ENCODE measurements at regions not wholly inside any gene's neighbourhood (a gene's known extent, or its start where the extent isn't known, plus 50 kb on each side); places are given as distances from the start of the nearest gene placed in this dataset.

DNA sequence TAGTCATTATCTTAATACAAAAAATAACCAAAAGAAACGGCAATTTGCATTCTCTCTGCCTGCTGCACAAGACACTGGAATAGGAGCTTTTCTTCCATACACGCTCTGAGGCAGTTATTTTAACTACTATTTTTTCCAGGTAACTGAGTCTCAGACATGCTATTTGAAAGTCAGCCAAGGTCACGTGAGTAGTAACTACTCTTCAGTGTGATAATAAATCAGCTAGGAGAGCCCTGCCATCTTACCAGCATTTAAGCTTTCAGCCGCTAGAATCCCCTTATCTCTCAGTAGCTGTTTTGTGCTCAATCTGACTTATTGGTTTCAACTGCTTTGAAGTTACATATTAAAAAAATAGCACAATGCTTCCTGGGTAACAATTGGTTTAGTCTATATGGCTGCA is 84.5 kb downstream of the NRN1 start:
- Mint-ChIP-seq H3K36me3 (ENCODE audit: low read depth) (no peaks in the 10 kb centered on the region), H3K27me3 (ENCODE audit: insufficient read depth) (peaks cover 13% of the 10 kb centered on the region), H3K27ac (no peak overlapping the region), H3K4me1 (ENCODE audit: low read depth) (no peaks in the 10 kb centered on the region), H3K9me3 (peaks cover 8% of the 10 kb centered on the region), H3K4me3 (no peak overlapping the region)
- intact Hi-C loops (cut with micrococcal nuclease), result no loop called here
- DNase-seq (ENCODE audit: low spot score), result no peak

DNA sequence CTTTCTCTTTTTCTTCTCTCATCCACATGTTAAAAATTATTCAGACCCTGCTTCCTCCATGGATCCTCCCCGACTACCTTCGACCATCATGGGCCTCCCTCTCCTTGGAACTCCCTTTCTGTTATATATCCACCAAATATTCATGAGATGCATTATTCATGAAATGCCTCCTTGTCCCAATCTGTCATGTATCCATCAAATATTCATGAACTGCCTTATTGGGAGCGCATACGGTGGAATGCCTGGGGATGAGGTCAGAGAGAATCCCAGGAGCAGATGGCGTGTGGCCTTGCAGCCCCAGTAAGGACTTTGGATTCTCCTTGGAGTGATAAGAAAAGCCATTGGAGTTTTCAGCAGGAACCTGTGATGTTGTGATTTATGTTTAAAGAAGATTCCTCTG is 97.0 kb downstream of the NRN1 start:
- Mint-ChIP-seq H3K27ac (no peak overlapping the region), H3K4me1 (ENCODE audit: low read depth) (no peaks in the 10 kb centered on the region), H3K9me3 (no peaks in the 10 kb centered on the region), H3K4me3 (no peak overlapping the region), H3K27me3 (ENCODE audit: insufficient read depth) (peaks cover 9% of the 10 kb centered on the region), H3K36me3 (ENCODE audit: low read depth) (no peaks in the 10 kb centered on the region)
- no peak for DNase-seq (ENCODE audit: low spot score)
- intact Hi-C loops (cut with micrococcal nuclease), result no loop called here

DNA sequence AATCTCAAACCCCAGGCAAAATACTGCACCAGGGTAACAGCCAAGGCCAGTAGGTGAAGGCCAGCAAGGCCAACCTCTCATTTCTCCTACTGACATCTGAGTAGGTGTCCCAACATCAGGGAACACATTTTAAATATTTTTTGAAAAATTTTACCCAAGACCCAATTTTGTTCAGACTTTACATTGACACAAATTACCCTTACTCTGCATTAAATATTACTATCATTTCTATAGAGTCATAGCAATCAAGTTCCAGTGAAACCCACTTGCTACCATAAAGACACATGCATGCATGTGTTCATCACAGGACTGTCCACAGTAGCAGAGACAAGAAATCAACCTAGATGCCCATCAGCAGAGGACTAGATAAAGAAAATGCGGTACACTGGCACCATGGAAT is 99.9 kb downstream of the NRN1 start:
- Mint-ChIP-seq H3K36me3 (ENCODE audit: low read depth) (no peaks in the 10 kb centered on the region), H3K27me3 (ENCODE audit: insufficient read depth) (peaks cover 2% of the 10 kb centered on the region), H3K4me1 (ENCODE audit: low read depth) (no peaks in the 10 kb centered on the region), H3K9me3 (no peaks in the 10 kb centered on the region), H3K4me3 (no peak overlapping the region), H3K27ac (no peak overlapping the region)
- DNase-seq (ENCODE audit: low spot score), result no peak
- intact Hi-C loops (cut with micrococcal nuclease), result no loop called here

DNA sequence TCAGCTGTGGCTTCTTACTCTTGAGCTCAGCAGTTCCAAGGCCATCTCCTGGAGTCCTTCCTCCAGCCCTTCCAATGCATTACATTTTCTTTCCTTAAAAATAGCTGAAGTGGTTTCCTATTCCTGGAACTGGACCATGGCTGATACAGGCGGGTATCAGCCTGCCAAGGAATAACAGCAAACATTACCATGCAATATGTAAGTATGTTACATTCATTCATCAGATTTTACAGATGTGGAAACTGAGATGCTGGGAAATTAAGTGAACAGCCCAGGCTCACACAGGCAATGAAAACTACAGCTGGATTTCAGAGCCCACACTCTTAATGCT is 100.4 kb downstream of the NRN1 start:
- Mint-ChIP-seq H3K4me3 (no peak overlapping the region), H3K4me1 (ENCODE audit: low read depth) (no peaks in the 10 kb centered on the region), H3K27ac (no peak overlapping the region), H3K9me3 (no peaks in the 10 kb centered on the region), H3K36me3 (ENCODE audit: low read depth) (no peaks in the 10 kb centered on the region), H3K27me3 (ENCODE audit: insufficient read depth) (peaks cover 2% of the 10 kb centered on the region)
- DNase-seq (ENCODE audit: low spot score), result no peak
- intact Hi-C loops (cut with micrococcal nuclease), result no loop called here

GRCh38 chr6:5905431-5906339 is 101.0 kb downstream of the NRN1 start:
- Mint-ChIP-seq H3K27ac (no peak overlapping the region), H3K9me3 (no peaks in the 10 kb centered on the region)

DNA sequence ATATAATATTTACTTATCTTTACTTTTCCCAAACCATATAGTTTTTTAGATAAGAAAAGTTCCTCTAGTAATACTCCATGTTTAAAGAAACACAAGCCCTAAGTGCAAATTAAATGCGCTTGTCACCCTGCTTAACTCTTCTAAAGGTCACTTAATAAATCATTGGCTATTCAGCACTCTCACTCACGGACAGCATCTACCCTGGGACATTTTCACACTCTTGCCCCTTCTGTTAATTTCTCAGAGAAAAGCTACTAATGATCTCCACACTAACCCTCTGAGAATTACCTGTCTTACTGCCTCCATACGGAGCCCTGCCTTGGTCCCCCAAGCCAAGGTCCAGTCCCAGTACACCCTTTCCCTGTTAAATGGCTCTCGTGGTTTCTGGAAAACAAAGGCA is 102.2 kb downstream of the NRN1 start:
- H3K27me3 Mint-ChIP-seq (ENCODE audit: insufficient read depth), result no peaks in the 10 kb centered on the region
- no peak overlapping the region for H3K27ac Mint-ChIP-seq
- intact Hi-C loops (cut with micrococcal nuclease), result no loop called here
- no peaks in the 10 kb centered on the region for H3K4me1 Mint-ChIP-seq (ENCODE audit: low read depth)
- H3K36me3 Mint-ChIP-seq (ENCODE audit: low read depth), result no peaks in the 10 kb centered on the region
- no peak overlapping the region for H3K4me3 Mint-ChIP-seq
- H3K9me3 Mint-ChIP-seq, result no peaks in the 10 kb centered on the region
- DNase-seq (ENCODE audit: low spot score), result no peak

More at GRCh38 chr6:5905431-5906339, 101.0 kb downstream of the NRN1 start:
- Mint-ChIP-seq H3K27me3 (ENCODE audit: insufficient read depth) (no peaks in the 10 kb centered on the region), H3K4me3 (no peak overlapping the region), H3K4me1 (ENCODE audit: low read depth) (no peaks in the 10 kb centered on the region), H3K36me3 (ENCODE audit: low read depth) (no peaks in the 10 kb centered on the region)
- intact Hi-C loops (cut with micrococcal nuclease), result no loop called here
- no peak for DNase-seq (ENCODE audit: low spot score)

GRCh38 chr6:5899216-5900045 is 107.3 kb downstream of the NRN1 start:
- H3K27ac Mint-ChIP-seq, result no peak overlapping the region
- no peaks in the 10 kb centered on the region for H3K27me3 Mint-ChIP-seq (ENCODE audit: insufficient read depth)
- no peak overlapping the region for H3K4me3 Mint-ChIP-seq
- intact Hi-C loops (cut with micrococcal nuclease), result no loop called here
- H3K4me1 Mint-ChIP-seq (ENCODE audit: low read depth), result no peaks in the 10 kb centered on the region
- no peaks in the 10 kb centered on the region for H3K36me3 Mint-ChIP-seq (ENCODE audit: low read depth)
- H3K9me3 Mint-ChIP-seq, result no peaks in the 10 kb centered on the region
- DNase-seq (ENCODE audit: low spot score), result no peak

DNA sequence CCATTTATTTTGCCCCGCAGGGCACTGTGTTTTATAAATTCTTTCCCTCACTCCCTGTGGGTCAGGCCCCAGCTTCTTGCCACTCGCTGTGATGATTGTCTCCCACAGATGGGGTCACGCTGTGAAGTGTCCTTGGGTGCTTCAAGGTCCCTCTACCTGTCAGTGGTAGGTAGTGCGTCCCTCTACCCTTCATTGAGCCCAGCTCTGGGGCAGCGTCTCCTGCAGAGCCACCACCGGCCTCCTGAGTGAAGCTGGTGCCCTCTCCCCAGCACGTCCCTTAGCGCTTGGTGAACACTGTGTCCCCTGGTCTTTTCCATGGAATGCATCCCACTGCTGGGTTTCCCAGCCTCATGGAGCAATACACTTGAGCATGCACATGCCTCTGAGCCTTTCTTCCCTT is 108.2 kb downstream of the NRN1 start:
- Mint-ChIP-seq H3K27me3 (ENCODE audit: insufficient read depth) (peaks cover under 1% of the 10 kb centered on the region), H3K9me3 (no peaks in the 10 kb centered on the region), H3K4me1 (ENCODE audit: low read depth) (no peaks in the 10 kb centered on the region), H3K36me3 (ENCODE audit: low read depth) (no peaks in the 10 kb centered on the region), H3K27ac (no peak overlapping the region), H3K4me3 (no peak overlapping the region)
- no peak for DNase-seq (ENCODE audit: low spot score)
- intact Hi-C loops (cut with micrococcal nuclease), result no loop called here

GRCh38 chr6:5898102-5898501 is 108.6 kb downstream of the NRN1 start:
- H3K9me3 Mint-ChIP-seq, result no peaks in the 10 kb centered on the region
- no peak overlapping the region for H3K27ac Mint-ChIP-seq
- intact Hi-C loops (cut with micrococcal nuclease), result no loop called here
- no peak for DNase-seq (ENCODE audit: low spot score)
- no peak overlapping the region for H3K4me3 Mint-ChIP-seq
- H3K4me1 Mint-ChIP-seq (ENCODE audit: low read depth), result no peaks in the 10 kb centered on the region
- H3K36me3 Mint-ChIP-seq (ENCODE audit: low read depth), result no peaks in the 10 kb centered on the region
- peaks cover 2% of the 10 kb centered on the region for H3K27me3 Mint-ChIP-seq (ENCODE audit: insufficient read depth)

GRCh38 chr6:5896476-5897200 is 110.1 kb downstream of the NRN1 start:
- Mint-ChIP-seq H3K36me3 (ENCODE audit: low read depth) (no peaks in the 10 kb centered on the region), H3K4me3 (no peak overlapping the region), H3K27ac (no peak overlapping the region), H3K9me3 (no peaks in the 10 kb centered on the region), H3K27me3 (ENCODE audit: insufficient read depth) (peaks cover 2% of the 10 kb centered on the region), H3K4me1 (ENCODE audit: low read depth) (no peaks in the 10 kb centered on the region)
- no peak for DNase-seq (ENCODE audit: low spot score)
- intact Hi-C loops (cut with micrococcal nuclease), result no loop called here

GRCh38 chr6:5894357-5894756 is 112.4 kb downstream of the NRN1 start:
- Mint-ChIP-seq H3K27me3 (ENCODE audit: insufficient read depth) (peaks cover 2% of the 10 kb centered on the region), H3K27ac (no peak overlapping the region), H3K4me1 (ENCODE audit: low read depth) (no peaks in the 10 kb centered on the region), H3K4me3 (no peak overlapping the region), H3K36me3 (ENCODE audit: low read depth) (no peaks in the 10 kb centered on the region), H3K9me3 (no peaks in the 10 kb centered on the region)
- intact Hi-C loops (cut with micrococcal nuclease), result no loop called here
- no peak for DNase-seq (ENCODE audit: low spot score)

DNA sequence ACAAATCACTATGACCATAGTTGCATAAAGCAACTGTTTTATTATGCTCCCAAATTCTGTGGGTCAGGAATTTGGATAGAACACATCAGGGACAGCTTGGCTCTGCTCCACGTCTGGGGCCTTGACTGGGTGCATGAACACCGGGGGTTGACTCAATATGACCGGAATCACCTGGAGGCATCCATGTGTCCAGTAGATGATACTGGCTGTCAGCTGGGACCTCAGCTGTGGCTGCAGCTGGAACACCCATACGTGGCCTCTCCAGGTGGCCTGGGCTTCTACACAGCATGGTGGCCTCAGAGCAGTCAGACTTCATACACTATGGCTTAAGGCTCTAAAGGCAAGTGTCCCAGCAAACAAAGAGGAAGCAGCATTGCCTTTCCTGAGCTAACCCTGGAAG is 113.4 kb downstream of the NRN1 start:
- no peaks in the 10 kb centered on the region for H3K36me3 Mint-ChIP-seq (ENCODE audit: low read depth)

GRCh38 chr6:5892669-5893068 is 114.1 kb downstream of the NRN1 start:
- Mint-ChIP-seq H3K36me3 (ENCODE audit: low read depth) (no peaks in the 10 kb centered on the region), H3K27me3 (ENCODE audit: insufficient read depth) (peaks cover 2% of the 10 kb centered on the region), H3K27ac (no peak overlapping the region), H3K9me3 (no peaks in the 10 kb centered on the region), H3K4me1 (ENCODE audit: low read depth) (no peaks in the 10 kb centered on the region), H3K4me3 (peak overlapping the region; percentile 85)
- DNase-seq (ENCODE audit: low spot score), result no peak
- intact Hi-C loops (cut with micrococcal nuclease), result no loop called here

More for the DNA sequence above, 113.4 kb downstream of the NRN1 start:
- Mint-ChIP-seq H3K4me3 (no peak overlapping the region), H3K27me3 (ENCODE audit: insufficient read depth) (peaks cover 2% of the 10 kb centered on the region), H3K27ac (no peak overlapping the region), H3K4me1 (ENCODE audit: low read depth) (no peaks in the 10 kb centered on the region), H3K9me3 (no peaks in the 10 kb centered on the region)
- intact Hi-C loops (cut with micrococcal nuclease), result no loop called here
- no peak for DNase-seq (ENCODE audit: low spot score)
